Natural killer cell (primary cell): ENCODE measurements at regions not wholly inside any gene's neighbourhood (a gene's known extent, or its start where the extent isn't known, plus 50 kb on each side); places are given as distances from the start of the nearest gene placed in this dataset.
"Not testable (repeated sequence)": the region's sequence is repeated elsewhere in the genome, so short reads cannot be mapped to it uniquely, and the experiment has no call there.

Source experiments
- ATAC-seq, 3 donors: fragments of 150-1000 bp in 2 of 3; fragments of 200-7000 bp in 1 of 3; cut with Tn5 transposase; 1 replicate in 1 of 3; 2 replicates in 2 of 3; pipeline ENCODE4 v1.10.0; 2021; ENCODE audit warnings: mild to moderate bottlenecking in 2 of 3, moderate library complexity in 2 of 3
- DNase-seq, 2 donors: peaks; one replicate each; pipeline versions ENCODE4 v3.0.0 to v3.0.0-alpha.2; 2013 to 2021; ENCODE audit warnings: mixed read lengths in 1 of 2
- H3K27ac ChIP-seq: one replicate; pipeline ENCODE4 v1.5.1; 2013; ENCODE audit warnings: mild to moderate bottlenecking, low read length
- H3K27me3 ChIP-seq: one replicate; pipeline ENCODE4 v1.6.1; 2013; ENCODE audit warnings: low read length; ENCODE audit not compliant: control insufficient read depth, insufficient read depth
- H3K36me3 ChIP-seq: one replicate; pipeline ENCODE4 v1.6.1; 2013; ENCODE audit warnings: low read length; ENCODE audit not compliant: control insufficient read depth, insufficient read depth
- H3K4me1 ChIP-seq: one replicate; pipeline ENCODE4 v1.6.1; 2013; ENCODE audit warnings: low read length; ENCODE audit not compliant: control insufficient read depth, insufficient read depth
- H3K4me3 ChIP-seq: one replicate; pipeline ENCODE4 v1.5.1; 2013; ENCODE audit warnings: low read length
- H3K9me3 ChIP-seq: one replicate; pipeline ENCODE4 v1.6.1; 2013; ENCODE audit warnings: low read length; ENCODE audit not compliant: control insufficient read depth, insufficient read depth
- H3K27ac Mint-ChIP-seq, 2 donors: one replicate each; pipeline ENCODE4 v1.8.0; 2022; ENCODE audit warnings: mild to moderate bottlenecking in 2 of 2, mixed read lengths in 2 of 2, moderate library complexity in 1 of 2
- H3K27me3 Mint-ChIP-seq, 2 donors: one replicate each; pipeline ENCODE4 v1.8.0; 2022; ENCODE audit warnings: low read depth in 2 of 2, mixed read lengths in 2 of 2
- H3K36me3 Mint-ChIP-seq: one replicate; pipeline ENCODE4 v1.8.0; 2022; ENCODE audit warnings: mixed read lengths
- H3K4me1 Mint-ChIP-seq, 2 donors: one replicate each; pipeline ENCODE4 v1.8.0; 2022; ENCODE audit warnings: mixed read lengths in 2 of 2
- H3K4me3 Mint-ChIP-seq: one replicate; pipeline ENCODE4 v1.8.0; 2022; ENCODE audit warnings: mild to moderate bottlenecking, moderate library complexity, mixed read lengths
- H3K9me3 Mint-ChIP-seq, 2 donors: one replicate each; pipeline ENCODE4 v1.8.0; 2022; ENCODE audit warnings: mixed read lengths in 2 of 2
- WGBS: methylation state at CpG from one replicate; pipeline ENCODE4 v1.1.7; 2013; ENCODE audit warnings: missing lambda C conversion rate; ENCODE audit not compliant: insufficient coverage; 5-methylcytosine and 5-hydroxymethylcytosine counted together
- intact Hi-C: fragments of 100-400 bp; cut with micrococcal nuclease; formaldehyde crosslinking; loops from one replicate; pipeline ENCODE4 v1.14.2; 2022
- TF ChIP-seq, protein P1 (sequence below): fragments of 200-600 bp; IDR thresholded peaks from one replicate; pipeline ENCODE4 v1.8.0; 2022; ENCODE audit warnings: antibody characterized with exemption

DNA sequence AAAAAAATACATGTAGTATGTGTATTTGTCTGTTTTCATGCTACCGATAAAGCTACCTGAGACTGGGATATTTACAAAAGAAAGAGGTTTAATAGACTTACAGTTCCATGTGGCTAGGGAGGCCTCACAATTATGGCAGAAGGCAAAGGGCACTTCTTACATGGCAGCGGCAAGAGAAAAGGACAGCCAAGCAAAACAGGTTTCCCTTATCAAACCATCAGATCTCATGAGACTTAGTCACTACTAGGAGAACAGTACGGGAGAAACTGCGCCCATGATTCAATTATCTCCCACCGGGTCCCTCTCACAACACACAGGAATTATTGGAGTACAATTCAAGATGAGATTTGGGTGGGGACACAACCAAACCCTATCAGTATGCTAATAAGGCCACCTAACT lies 137.0 kb upstream of the ELOVL6 start:
- intact Hi-C loops: no loop called here

DNA sequence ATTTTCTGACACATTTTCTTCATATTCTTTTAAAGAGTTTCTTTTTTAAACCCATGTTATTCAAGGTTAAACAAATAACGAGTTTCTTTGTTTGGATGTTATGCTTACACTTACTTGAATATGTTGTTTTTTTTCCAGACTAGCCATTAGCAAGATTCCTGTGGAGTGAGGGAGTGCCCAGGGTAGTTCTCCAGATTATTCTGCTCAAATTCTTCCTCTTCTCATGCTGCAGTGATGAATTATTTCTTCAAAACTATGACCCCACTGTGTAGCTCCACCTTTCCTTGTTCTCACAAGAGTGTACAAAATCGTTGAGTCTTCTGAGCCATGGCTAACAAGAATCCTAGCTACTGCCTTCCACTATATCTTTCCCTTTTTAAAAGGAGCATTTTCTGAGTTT lies 134.1 kb upstream of the ELOVL6 start:
- Histone ChIP-seq H3K27me3 (no peaks in the 10 kb centered on the region), H3K4me1 (no peaks in the 10 kb centered on the region), H3K27ac (no peak overlapping the region), H3K9me3 (no peaks in the 10 kb centered on the region), H3K36me3 (no peaks in the 10 kb centered on the region), H3K4me3 (no peak overlapping the region)
- no peak for ATAC-seq
- DNase-seq: no peak
- H3K27me3 Mint-ChIP-seq: peaks cover 25 to 46% of the 10 kb centered on the region in 2 donors
- WGBS: 56% methylated on average over 2 of the region's 2 CpGs
- no peak overlapping the region for H3K27ac Mint-ChIP-seq
- H3K4me1 Mint-ChIP-seq: no peaks in the 10 kb centered on the region
- H3K4me3 Mint-ChIP-seq: no peak overlapping the region
- intact Hi-C loops: no loop called here
- H3K9me3 Mint-ChIP-seq: peaks cover 0 to 2% of the 10 kb centered on the region in 2 donors
- TF ChIP-seq, protein P1, sequence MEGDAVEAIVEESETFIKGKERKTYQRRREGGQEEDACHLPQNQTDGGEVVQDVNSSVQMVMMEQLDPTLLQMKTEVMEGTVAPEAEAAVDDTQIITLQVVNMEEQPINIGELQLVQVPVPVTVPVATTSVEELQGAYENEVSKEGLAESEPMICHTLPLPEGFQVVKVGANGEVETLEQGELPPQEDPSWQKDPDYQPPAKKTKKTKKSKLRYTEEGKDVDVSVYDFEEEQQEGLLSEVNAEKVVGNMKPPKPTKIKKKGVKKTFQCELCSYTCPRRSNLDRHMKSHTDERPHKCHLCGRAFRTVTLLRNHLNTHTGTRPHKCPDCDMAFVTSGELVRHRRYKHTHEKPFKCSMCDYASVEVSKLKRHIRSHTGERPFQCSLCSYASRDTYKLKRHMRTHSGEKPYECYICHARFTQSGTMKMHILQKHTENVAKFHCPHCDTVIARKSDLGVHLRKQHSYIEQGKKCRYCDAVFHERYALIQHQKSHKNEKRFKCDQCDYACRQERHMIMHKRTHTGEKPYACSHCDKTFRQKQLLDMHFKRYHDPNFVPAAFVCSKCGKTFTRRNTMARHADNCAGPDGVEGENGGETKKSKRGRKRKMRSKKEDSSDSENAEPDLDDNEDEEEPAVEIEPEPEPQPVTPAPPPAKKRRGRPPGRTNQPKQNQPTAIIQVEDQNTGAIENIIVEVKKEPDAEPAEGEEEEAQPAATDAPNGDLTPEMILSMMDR: no peak
- no peaks in the 10 kb centered on the region for H3K36me3 Mint-ChIP-seq

More for the DNA sequence above, 137.0 kb upstream of the ELOVL6 start:
- WGBS: 97% methylated on average over 5 of the region's 5 CpGs
- Histone ChIP-seq H3K9me3 (no peaks in the 10 kb centered on the region), H3K27ac (no peak overlapping the region), H3K36me3 (no peaks in the 10 kb centered on the region), H3K27me3 (no peaks in the 10 kb centered on the region), H3K4me3 (no peak overlapping the region), H3K4me1 (no peaks in the 10 kb centered on the region)
- Mint-ChIP-seq H3K4me3 (no peak overlapping the region), H3K4me1 (no peaks in the 10 kb centered on the region), H3K27ac (no peak overlapping the region), H3K27me3 (peaks cover 20 to 48% of the 10 kb centered on the region in 2 donors), H3K9me3 (no peaks in the 10 kb centered on the region), H3K36me3 (no peaks in the 10 kb centered on the region)
- ATAC-seq (no peak), DNase-seq (no peak)
- TF ChIP-seq, protein P1: no peak

DNA sequence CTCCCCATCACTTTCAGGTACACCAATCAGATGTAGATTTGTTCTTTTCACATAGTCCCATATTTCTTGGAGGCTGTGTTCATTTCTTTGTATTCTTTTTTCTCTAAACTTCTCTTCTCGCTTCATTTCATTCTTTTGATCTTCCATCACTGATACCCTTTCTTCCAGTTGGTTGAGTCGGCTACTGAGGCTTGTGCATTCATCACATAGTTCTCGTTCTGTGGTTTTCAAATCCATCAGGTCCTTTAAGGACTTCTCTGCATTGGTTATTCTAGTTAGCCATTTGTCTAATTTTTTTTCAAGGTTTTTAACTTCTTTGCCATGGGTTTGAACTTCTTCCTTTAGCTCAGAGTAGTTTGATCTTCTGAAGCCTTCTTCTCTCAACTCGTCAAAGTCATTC lies 128.0 kb upstream of the ELOVL6 start:
- H3K4me3 Mint-ChIP-seq, H3K4me1 ChIP-seq, H3K4me1 Mint-ChIP-seq, H3K27ac ChIP-seq, ATAC-seq, H3K9me3 Mint-ChIP-seq, intact Hi-C loops, DNase-seq, H3K36me3 Mint-ChIP-seq, H3K9me3 ChIP-seq, H3K27me3 ChIP-seq, H3K27ac Mint-ChIP-seq, H3K4me3 ChIP-seq, H3K36me3 ChIP-seq: not testable (repeated sequence)
- peaks cover 28 to 34% of the 10 kb centered on the region in 2 donors for H3K27me3 Mint-ChIP-seq
- WGBS: 97% methylated on average over 3 of the region's 4 CpGs

DNA sequence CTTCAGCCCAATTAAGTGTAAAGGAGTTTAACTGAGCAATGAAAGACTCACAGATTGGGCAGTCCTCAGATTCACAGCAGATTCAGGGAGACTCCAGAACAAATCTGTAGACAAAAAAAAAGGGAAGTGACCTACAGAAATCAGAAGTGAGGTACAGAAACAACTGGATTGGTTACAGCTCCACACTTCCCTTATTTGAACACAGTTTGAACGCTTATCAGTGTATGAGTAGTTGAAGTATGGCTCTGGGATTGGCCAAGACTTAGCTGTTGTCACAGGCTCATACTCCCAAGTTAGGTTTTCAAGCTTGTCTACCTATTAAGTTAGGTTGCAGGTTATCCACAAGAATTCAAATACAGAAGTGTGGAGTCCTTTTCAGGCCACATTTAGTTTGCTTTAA lies 112.4 kb upstream of the ELOVL6 start:
- 17% methylated on average over 1 of the region's 1 CpG for WGBS
- TF ChIP-seq, protein P1: no peak
- ATAC-seq (no peak), DNase-seq (no peak)
- H3K9me3 ChIP-seq: no peaks in the 10 kb centered on the region
- peaks cover 7% of the 10 kb centered on the region in 2 donors for H3K27me3 Mint-ChIP-seq
- H3K27ac ChIP-seq: no peak overlapping the region
- H3K36me3 ChIP-seq: no peaks in the 10 kb centered on the region
- H3K27ac Mint-ChIP-seq: no peak overlapping the region
- no peaks in the 10 kb centered on the region for H3K4me1 Mint-ChIP-seq
- intact Hi-C loops: no loop called here
- H3K36me3 Mint-ChIP-seq: no peaks in the 10 kb centered on the region
- H3K9me3 Mint-ChIP-seq: no peaks in the 10 kb centered on the region
- H3K27me3 ChIP-seq: peaks cover 3% of the 10 kb centered on the region
- H3K4me1 ChIP-seq: no peaks in the 10 kb centered on the region
- H3K4me3 Mint-ChIP-seq: no peak overlapping the region
- no peak overlapping the region for H3K4me3 ChIP-seq
